Activated CD8-positive, alpha-beta T cell treated with anti-CD3 and anti-CD28 coated beads, Interleukin-2, amount 10 ng/mL, durations not matched to agents 7 days and 5 days (primary cell): ENCODE measurements at regions not wholly inside any gene's neighbourhood (a gene's known extent, or its start where the extent isn't known, plus 50 kb on each side); places are given as distances from the start of the nearest gene placed in this dataset.

ENCODE experiments used
- ATAC-seq: fragments of 150-1000 bp; cut with Tn5 transposase; one replicate; pipeline ENCODE4 v1.10.0; 2021; ENCODE audit warnings: moderate library complexity
- CTCF ChIA-PET: fragments of 350-600 bp; sonication (Branson Sonifier 250); formaldehyde crosslinking; loops from one replicate; lab custom pipeline; 2021; ENCODE audit warnings: antibody characterized with exemption; lab: Charles Lee
- POLR2A ChIA-PET: fragments of 350-600 bp; sonication (Branson Sonifier 250); formaldehyde crosslinking; loops from one replicate; lab custom pipeline; 2021; ENCODE audit warnings: antibody characterized with exemption; lab: Charles Lee
- DNase-seq: peaks from one replicate; pipeline ENCODE4 v3.0.0-alpha.2; 2020
- H3K27ac Mint-ChIP-seq: one replicate; pipeline ENCODE4 v1.8.0; 2021; ENCODE audit warnings: mild to moderate bottlenecking, mixed read lengths
- H3K27me3 Mint-ChIP-seq: one replicate; pipeline ENCODE4 v1.8.0; 2021; ENCODE audit warnings: low read depth, mixed read lengths
- H3K36me3 Mint-ChIP-seq: one replicate; pipeline ENCODE4 v1.8.0; 2021; ENCODE audit warnings: low read depth, mixed read lengths
- H3K4me1 Mint-ChIP-seq: one replicate; pipeline ENCODE4 v1.8.0; 2021; ENCODE audit warnings: low read depth, mixed read lengths
- H3K4me3 Mint-ChIP-seq: one replicate; pipeline ENCODE4 v1.8.0; 2021; ENCODE audit warnings: mild to moderate bottlenecking, mixed read lengths
- H3K9me3 Mint-ChIP-seq: one replicate; pipeline ENCODE4 v1.8.0; 2022; ENCODE audit warnings: mixed read lengths; ENCODE audit not compliant: insufficient read depth

GRCh38 chr11:134738581-134738980, 326.5 kb upstream of the B3GAT1 start:
- H3K4me1 Mint-ChIP-seq = peaks cover 18% of the 10 kb centered on the region
- POLR2A ChIA-PET = no interaction called here
- no peak for DNase-seq
- CTCF ChIA-PET = no interaction called here
- ATAC-seq = no peak
- no peaks in the 10 kb centered on the region for H3K36me3 Mint-ChIP-seq
- H3K9me3 Mint-ChIP-seq = no peaks in the 10 kb centered on the region
- H3K27me3 Mint-ChIP-seq = no peaks in the 10 kb centered on the region
- no peak overlapping the region for H3K27ac Mint-ChIP-seq
- no peak overlapping the region for H3K4me3 Mint-ChIP-seq

- Mint-ChIP-seq H3K9me3 (no peaks in the 10 kb centered on the region), H3K4me3 (no peak overlapping the region), H3K27ac (no peak overlapping the region), H3K36me3 (no peaks in the 10 kb centered on the region), H3K27me3 (no peaks in the 10 kb centered on the region), H3K4me1 (peaks cover 16% of the 10 kb centered on the region)
- CTCF ChIA-PET = no interaction called here
- POLR2A ChIA-PET = no interaction called here
- no peak for DNase-seq
- no peak for ATAC-seq
Measured at GRCh38 chr11:134737563-134738510, 325.8 kb upstream of the B3GAT1 start.

- no peak for ATAC-seq
- CTCF ChIA-PET = no interaction called here
- POLR2A ChIA-PET = no interaction called here
Measured at GRCh38 chr11:134736251-134736947, 324.4 kb upstream of the B3GAT1 start.

GRCh38 chr11:134734894-134735293, 322.9 kb upstream of the B3GAT1 start:
- ChIA-PET POLR2A (no interaction called here), CTCF (no interaction called here)
- ATAC-seq (no peak), DNase-seq (no peak)
- no peaks in the 10 kb centered on the region for H3K36me3 Mint-ChIP-seq
- no peak overlapping the region for H3K4me3 Mint-ChIP-seq
- no peaks in the 10 kb centered on the region for H3K27me3 Mint-ChIP-seq
- no peak overlapping the region for H3K27ac Mint-ChIP-seq
- no peaks in the 10 kb centered on the region for H3K9me3 Mint-ChIP-seq
- peaks cover 4% of the 10 kb centered on the region for H3K4me1 Mint-ChIP-seq

More at GRCh38 chr11:134736251-134736947, 324.4 kb upstream of the B3GAT1 start:
- no peak for DNase-seq
- no peaks in the 10 kb centered on the region for H3K27me3 Mint-ChIP-seq
- H3K27ac Mint-ChIP-seq = no peak overlapping the region
- H3K4me3 Mint-ChIP-seq = no peak overlapping the region
- H3K36me3 Mint-ChIP-seq = no peaks in the 10 kb centered on the region
- no peaks in the 10 kb centered on the region for H3K9me3 Mint-ChIP-seq
- peaks cover 4% of the 10 kb centered on the region for H3K4me1 Mint-ChIP-seq

- H3K4me1 Mint-ChIP-seq = peaks cover 4% of the 10 kb centered on the region
- H3K36me3 Mint-ChIP-seq = no peaks in the 10 kb centered on the region
- DNase-seq = no peak
- H3K9me3 Mint-ChIP-seq = no peaks in the 10 kb centered on the region
- ATAC-seq = no peak
- CTCF ChIA-PET = interaction anchor here (0.9 kb wide), 1 partner anchor 10 kb away, joined by 3 read pairs; no protein-coding TSS in a partner anchor
- H3K27ac Mint-ChIP-seq = no peak overlapping the region
- no peaks in the 10 kb centered on the region for H3K27me3 Mint-ChIP-seq
- H3K4me3 Mint-ChIP-seq = no peak overlapping the region
- POLR2A ChIA-PET = no interaction called here
Measured at GRCh38 chr11:134734141-134734845, 322.3 kb upstream of the B3GAT1 start.

GRCh38 chr11:134733646-134734045, 321.6 kb upstream of the B3GAT1 start:
- Mint-ChIP-seq H3K27me3 (no peaks in the 10 kb centered on the region), H3K36me3 (no peaks in the 10 kb centered on the region), H3K4me3 (no peak overlapping the region), H3K9me3 (no peaks in the 10 kb centered on the region), H3K4me1 (peaks cover 4% of the 10 kb centered on the region), H3K27ac (no peak overlapping the region)
- DNase-seq (no peak), ATAC-seq (no peak)
- ChIA-PET CTCF (interaction anchor here (0.9 kb wide), 1 partner anchor 9 kb away, joined by 3 read pairs; no protein-coding TSS in a partner anchor), POLR2A (no interaction called here)

GRCh38 chr11:134731213-134731961, 319.3 kb upstream of the B3GAT1 start:
- no peak for DNase-seq
- ChIA-PET POLR2A (no interaction called here), CTCF (interaction anchor here (0.6 kb wide), 1 partner anchor 566 kb away, joined by 4 read pairs; no protein-coding TSS in a partner anchor)
- Mint-ChIP-seq H3K4me1 (peaks cover 4% of the 10 kb centered on the region), H3K36me3 (no peaks in the 10 kb centered on the region), H3K27ac (no peak overlapping the region), H3K9me3 (no peaks in the 10 kb centered on the region), H3K27me3 (no peaks in the 10 kb centered on the region), H3K4me3 (no peak overlapping the region)
- ATAC-seq = no peak

GRCh38 chr11:134730561-134731212, 318.6 kb upstream of the B3GAT1 start:
- peaks cover 4% of the 10 kb centered on the region for H3K4me1 Mint-ChIP-seq
- H3K9me3 Mint-ChIP-seq = no peaks in the 10 kb centered on the region
- no peak overlapping the region for H3K27ac Mint-ChIP-seq
- ChIA-PET POLR2A (no interaction called here), CTCF (interaction anchor here (0.6 kb wide), 1 partner anchor 566 kb away, joined by 4 read pairs; no protein-coding TSS in a partner anchor)
- no peaks in the 10 kb centered on the region for H3K27me3 Mint-ChIP-seq
- DNase-seq (no peak), ATAC-seq (no peak)
- no peak overlapping the region for H3K4me3 Mint-ChIP-seq
- no peaks in the 10 kb centered on the region for H3K36me3 Mint-ChIP-seq

- H3K27ac Mint-ChIP-seq = no peak overlapping the region
- peaks cover 4% of the 10 kb centered on the region for H3K4me1 Mint-ChIP-seq
- H3K4me3 Mint-ChIP-seq = no peak overlapping the region
- DNase-seq (no peak), ATAC-seq (no peak)
- peaks cover 3% of the 10 kb centered on the region for H3K27me3 Mint-ChIP-seq
- ChIA-PET POLR2A (no interaction called here), CTCF (no interaction called here)
- no peaks in the 10 kb centered on the region for H3K36me3 Mint-ChIP-seq
- H3K9me3 Mint-ChIP-seq = no peaks in the 10 kb centered on the region
Measured at GRCh38 chr11:134730101-134730500, 318.1 kb upstream of the B3GAT1 start.

- ATAC-seq (no peak), DNase-seq (no peak)
- Mint-ChIP-seq H3K27ac (no peak overlapping the region), H3K36me3 (no peaks in the 10 kb centered on the region), H3K27me3 (peaks cover 8% of the 10 kb centered on the region), H3K9me3 (no peaks in the 10 kb centered on the region), H3K4me1 (no peaks in the 10 kb centered on the region), H3K4me3 (no peak overlapping the region)
- ChIA-PET POLR2A (no interaction called here), CTCF (no interaction called here)
Measured at GRCh38 chr11:134728186-134728585, 316.1 kb upstream of the B3GAT1 start.

GRCh38 chr11:134727636-134728035, 315.6 kb upstream of the B3GAT1 start:
- Mint-ChIP-seq H3K27ac (no peak overlapping the region), H3K9me3 (no peaks in the 10 kb centered on the region)
- CTCF ChIA-PET = no interaction called here

More at GRCh38 chr11:134727636-134728035, 315.6 kb upstream of the B3GAT1 start:
- Mint-ChIP-seq H3K4me3 (no peak overlapping the region), H3K4me1 (no peaks in the 10 kb centered on the region), H3K27me3 (peaks cover 10% of the 10 kb centered on the region), H3K36me3 (no peaks in the 10 kb centered on the region)
- DNase-seq (no peak), ATAC-seq (no peak)
- POLR2A ChIA-PET = no interaction called here
